ENCODE measurements at regions not wholly inside any gene's neighbourhood (a gene's known extent, or its start where the extent isn't known, plus 50 kb on each side); places are given as distances from the start of the nearest gene placed in this dataset.
"Not testable (repeated sequence)": the region's sequence is repeated elsewhere in the genome, so short reads cannot be mapped to it uniquely, and the experiment has no call there.

DNA sequence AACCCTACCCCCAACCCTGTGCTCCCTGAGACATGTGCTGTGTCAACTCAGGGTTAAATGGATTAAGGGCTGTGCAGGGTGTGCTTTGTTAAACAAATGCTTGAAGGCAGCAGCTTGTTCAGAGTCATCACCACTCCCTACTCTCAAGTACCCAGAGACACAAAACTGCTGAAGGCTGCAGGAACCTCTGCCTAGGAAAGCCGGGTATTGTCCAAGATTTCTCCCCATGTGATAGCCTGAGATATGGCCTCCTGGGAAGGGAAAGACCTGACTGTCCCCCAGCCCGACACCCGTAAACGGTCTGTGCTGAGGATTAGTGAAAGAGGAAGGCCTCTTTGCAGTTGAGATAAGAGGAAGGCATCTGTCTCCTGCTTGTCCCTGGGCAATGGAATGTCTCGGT is 83.6 kb upstream of the ALDH3B2 start:
- WGBS, 2 donors, result 61 to 65% methylated on average over 5 of the region's 5 CpGs
- H3K4me1 ChIP-seq; H3K27me3 ChIP-seq; DNase-seq; H3K4me3 ChIP-seq; H3K27ac ChIP-seq; ATAC-seq; intact Hi-C loops (cut with DNase I); H3K9me3 ChIP-seq; H3K36me3 ChIP-seq (replicated peaks in 1 of 2; ENCODE audit: insufficient read depth in 1 of 2, low read depth in 2 of 2): not testable (repeated sequence)

DNA sequence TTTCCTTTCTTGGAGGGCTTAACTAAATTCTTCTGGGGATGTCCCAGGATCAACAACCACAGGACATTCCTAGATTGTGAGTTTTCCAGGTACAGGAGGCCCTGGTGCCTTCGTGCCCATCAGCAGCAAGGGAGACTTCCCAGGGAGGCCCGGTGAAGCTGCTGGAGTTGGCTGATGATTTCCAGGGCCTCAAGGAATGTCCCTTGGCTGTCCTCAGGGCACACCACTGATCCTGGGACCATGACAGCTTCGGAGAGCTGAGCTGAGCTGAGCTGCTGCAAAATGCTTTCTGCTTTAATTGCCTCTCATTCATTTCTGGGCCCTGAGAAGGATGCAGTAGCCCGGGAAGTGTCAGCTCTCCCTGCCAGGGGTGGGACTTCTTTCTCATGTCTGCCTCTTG is 79.4 kb upstream of the ALDH3B2 start:
- H3K4me3 ChIP-seq; H3K4me1 ChIP-seq; H3K9me3 ChIP-seq; ATAC-seq; H3K36me3 ChIP-seq (replicated peaks in 1 of 2; ENCODE audit: insufficient read depth in 1 of 2, low read depth in 2 of 2); DNase-seq; intact Hi-C loops (cut with DNase I); H3K27ac ChIP-seq; H3K27me3 ChIP-seq: not testable (repeated sequence)
- 65 to 76% methylated on average over 2 to 4 of the region's 4 CpGs for WGBS, 2 donors

DNA sequence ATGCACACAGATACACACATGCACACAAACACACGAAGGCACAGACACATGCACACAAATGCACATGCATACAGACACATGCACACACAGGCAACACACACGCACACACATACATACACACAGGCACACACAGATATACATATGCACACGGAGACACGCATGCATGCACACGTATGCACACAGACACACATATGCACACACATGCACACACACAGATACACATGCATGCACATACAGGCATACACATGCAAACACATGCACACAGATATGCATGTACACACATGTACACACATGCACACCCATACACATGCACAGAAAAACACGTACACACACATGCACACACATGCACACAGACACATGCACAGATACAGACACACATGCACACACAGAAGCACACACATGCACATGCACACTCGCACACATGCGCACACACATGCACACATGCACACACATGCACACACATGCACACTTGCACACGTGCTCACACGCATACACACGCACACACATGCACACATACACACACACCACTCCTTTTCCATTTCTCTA is 70.8 kb upstream of the ALDH3B2 start:
- Histone ChIP-seq H3K4me3 (no peak overlapping the region), H3K36me3 (replicated peaks in 1 of 2; ENCODE audit: insufficient read depth in 1 of 2, low read depth in 2 of 2) (no peaks in the 10 kb centered on the region), H3K4me1 (no peaks in the 10 kb centered on the region), H3K9me3 (no peaks in the 10 kb centered on the region), H3K27ac (no peak overlapping the region), H3K27me3 (no peaks in the 10 kb centered on the region)
- WGBS, 2 donors, result 62 to 65% methylated on average over 11 of the region's 11 CpGs
- no peak for TF ChIP-seq POLR2A (IDR thresholded peaks at IDR 0.05)
- TF ChIP-seq, protein P1, sequence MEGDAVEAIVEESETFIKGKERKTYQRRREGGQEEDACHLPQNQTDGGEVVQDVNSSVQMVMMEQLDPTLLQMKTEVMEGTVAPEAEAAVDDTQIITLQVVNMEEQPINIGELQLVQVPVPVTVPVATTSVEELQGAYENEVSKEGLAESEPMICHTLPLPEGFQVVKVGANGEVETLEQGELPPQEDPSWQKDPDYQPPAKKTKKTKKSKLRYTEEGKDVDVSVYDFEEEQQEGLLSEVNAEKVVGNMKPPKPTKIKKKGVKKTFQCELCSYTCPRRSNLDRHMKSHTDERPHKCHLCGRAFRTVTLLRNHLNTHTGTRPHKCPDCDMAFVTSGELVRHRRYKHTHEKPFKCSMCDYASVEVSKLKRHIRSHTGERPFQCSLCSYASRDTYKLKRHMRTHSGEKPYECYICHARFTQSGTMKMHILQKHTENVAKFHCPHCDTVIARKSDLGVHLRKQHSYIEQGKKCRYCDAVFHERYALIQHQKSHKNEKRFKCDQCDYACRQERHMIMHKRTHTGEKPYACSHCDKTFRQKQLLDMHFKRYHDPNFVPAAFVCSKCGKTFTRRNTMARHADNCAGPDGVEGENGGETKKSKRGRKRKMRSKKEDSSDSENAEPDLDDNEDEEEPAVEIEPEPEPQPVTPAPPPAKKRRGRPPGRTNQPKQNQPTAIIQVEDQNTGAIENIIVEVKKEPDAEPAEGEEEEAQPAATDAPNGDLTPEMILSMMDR (IDR thresholded peaks at IDR 0.05), result no peak
- ATAC-seq (no peak), DNase-seq (no peak)
- intact Hi-C loops (cut with DNase I), result no loop called here

DNA sequence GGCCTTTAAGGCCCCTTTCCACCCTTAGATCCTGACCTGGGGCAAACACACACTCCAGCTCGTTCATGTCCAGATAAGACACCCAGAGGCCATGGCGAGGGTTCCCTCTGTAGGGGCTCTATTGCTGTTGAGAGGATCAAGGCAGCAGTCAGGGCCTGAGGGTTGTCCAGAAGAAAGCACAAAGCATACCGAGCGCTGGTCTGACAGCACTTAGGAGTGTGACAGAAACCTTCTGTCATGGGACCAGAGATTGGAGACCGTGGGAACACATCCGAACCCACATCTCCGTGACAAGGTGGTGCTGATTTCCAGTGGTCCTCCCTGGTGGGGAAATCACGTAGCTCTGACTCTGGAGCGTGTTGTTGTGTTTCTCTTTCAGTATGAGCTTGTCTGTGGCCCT is 69.8 kb upstream of the ALDH3B2 start:
- H3K27me3 ChIP-seq; DNase-seq; H3K4me1 ChIP-seq; H3K9me3 ChIP-seq; H3K36me3 ChIP-seq (replicated peaks in 1 of 2; ENCODE audit: insufficient read depth in 1 of 2, low read depth in 2 of 2); intact Hi-C loops (cut with DNase I); H3K27ac ChIP-seq; ATAC-seq; H3K4me3 ChIP-seq: not testable (repeated sequence)
- 70 to 84% methylated on average over 2 to 9 of the region's 9 CpGs for WGBS, 2 donors

DNA sequence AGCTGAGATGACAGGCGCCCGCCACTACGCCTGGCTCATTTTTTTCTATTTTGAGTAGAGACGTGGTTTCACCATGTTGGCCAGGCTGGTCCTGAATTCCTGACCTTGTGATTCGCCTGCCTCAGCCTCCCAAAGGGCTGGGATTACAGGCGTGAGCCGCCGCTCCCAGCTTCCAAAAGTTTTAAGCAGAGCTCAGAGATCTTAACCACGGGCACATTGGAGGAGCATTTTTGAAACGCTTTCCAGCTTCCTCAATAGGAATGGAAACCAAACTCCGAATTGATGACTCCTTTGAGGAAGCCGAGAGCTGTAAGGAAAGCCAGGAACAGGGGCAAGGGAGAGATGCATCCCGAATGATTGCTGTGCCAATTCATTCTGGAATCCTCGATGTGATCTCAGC is 63.8 kb upstream of the ALDH3B2 start:
- H3K4me1 ChIP-seq; DNase-seq; H3K27ac ChIP-seq; intact Hi-C loops (cut with DNase I); ATAC-seq; H3K4me3 ChIP-seq; H3K9me3 ChIP-seq; H3K27me3 ChIP-seq; H3K36me3 ChIP-seq (replicated peaks in 1 of 2; ENCODE audit: insufficient read depth in 1 of 2, low read depth in 2 of 2): not testable (repeated sequence)
- WGBS, 2 donors, result 62 to 73% methylated on average over 7 to 11 of the region's 14 CpGs

DNA sequence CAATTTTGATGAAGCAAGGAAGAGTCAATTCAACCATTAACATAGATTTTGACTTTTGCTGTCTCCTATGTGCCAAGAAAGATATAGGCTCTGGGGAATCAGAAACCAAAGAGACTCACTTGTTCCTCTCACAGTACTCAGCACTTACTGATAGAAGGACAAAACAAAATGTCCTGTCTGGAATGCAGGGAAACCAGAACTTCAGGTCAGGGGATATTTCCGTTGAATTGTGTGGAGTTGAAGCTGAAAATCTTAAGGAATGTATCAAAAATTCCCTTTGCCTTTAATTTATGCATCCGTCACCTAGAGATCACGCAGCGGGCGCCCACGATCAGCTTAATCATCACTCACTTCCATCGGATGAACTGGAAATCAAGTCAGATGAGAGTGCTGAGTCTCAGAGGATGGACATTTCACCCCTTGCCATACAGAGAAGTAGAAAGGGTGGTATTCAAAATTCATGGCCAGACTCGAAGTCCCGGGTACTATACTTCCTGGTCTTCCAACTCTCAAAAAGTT is 63.2 kb upstream of the ALDH3B2 start:
- intact Hi-C loops (cut with DNase I); H3K27me3 ChIP-seq; ATAC-seq; H3K36me3 ChIP-seq (replicated peaks in 1 of 2; ENCODE audit: insufficient read depth in 1 of 2, low read depth in 2 of 2); H3K9me3 ChIP-seq; H3K4me1 ChIP-seq; H3K4me3 ChIP-seq; H3K27ac ChIP-seq; DNase-seq: not testable (repeated sequence)
- WGBS, 2 donors, result 46 to 58% methylated on average over 9 of the region's 9 CpGs

DNA sequence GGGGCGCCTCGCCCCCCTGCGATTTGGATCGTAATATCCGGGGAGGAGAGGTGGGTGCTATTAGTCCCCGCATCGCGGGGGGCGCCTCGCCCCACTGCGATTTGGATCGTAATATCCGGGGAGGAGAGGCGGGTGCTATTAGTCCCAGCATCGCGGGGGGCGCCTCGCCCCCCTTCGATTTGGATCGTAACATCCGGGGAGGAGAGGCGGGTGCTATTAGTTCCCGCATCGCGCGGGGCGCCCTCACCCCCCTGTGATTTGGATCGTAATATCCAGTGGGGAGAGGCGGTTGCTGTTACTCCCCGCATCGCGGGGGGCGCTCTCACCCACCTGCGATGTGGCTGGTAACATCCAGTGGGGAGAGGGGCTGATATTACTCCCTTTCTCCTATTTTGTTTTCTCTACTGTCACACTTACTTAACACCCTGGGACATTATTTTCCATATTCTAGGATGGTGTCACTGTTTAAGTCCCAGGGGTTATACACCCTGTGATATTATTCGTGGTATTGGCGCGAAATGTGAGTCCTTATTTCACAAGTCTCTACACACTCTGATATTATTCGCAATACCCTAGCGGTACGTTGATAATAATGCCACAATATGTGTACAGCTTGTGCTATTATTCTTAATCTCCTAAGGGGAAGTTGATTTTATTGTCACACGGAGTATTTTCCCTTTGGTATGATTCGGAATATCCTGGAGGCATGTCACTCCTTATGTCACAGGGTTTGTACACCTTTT is 57.8 kb upstream of the ALDH3B2 start:
- Histone ChIP-seq H3K27ac (no peak overlapping the region), H3K4me1 (peaks cover 14% of the 10 kb centered on the region), H3K27me3 (no peaks in the 10 kb centered on the region), H3K9me3 (no peaks in the 10 kb centered on the region), H3K36me3 (replicated peaks in 1 of 2; ENCODE audit: insufficient read depth in 1 of 2, low read depth in 2 of 2) (no peaks in the 10 kb centered on the region), H3K4me3 (no peak overlapping the region)
- 19 to 31% methylated on average over 15 to 42 of the region's 42 CpGs for WGBS, 2 donors
- intact Hi-C loops (cut with DNase I), result no loop called here
- ATAC-seq, result peak; percentile 53
- no peak for TF ChIP-seq POLR2A (IDR thresholded peaks at IDR 0.05)
- TF ChIP-seq, protein P1 (IDR thresholded peaks at IDR 0.05), result peak in 6 of 7 experiments; percentile 15 to 49 (median 32)
- peak; percentile 13 to 60 (median 34) for DNase-seq
